GM19238 (cell line): ENCODE measurements at regions not wholly inside any gene's neighbourhood (a gene's known extent, or its start where the extent isn't known, plus 50 kb on each side); places are given as distances from the start of the nearest gene placed in this dataset.
"Not testable (repeated sequence)": the region's sequence is repeated elsewhere in the genome, so short reads cannot be mapped to it uniquely, and the experiment has no call there.

Experiments
- DNase-seq: peaks from one replicate; pipeline ENCODE4 v3.0.0; 2011; ENCODE audit warnings: low spot score; ENCODE audit not compliant: insufficient read length

DNA sequence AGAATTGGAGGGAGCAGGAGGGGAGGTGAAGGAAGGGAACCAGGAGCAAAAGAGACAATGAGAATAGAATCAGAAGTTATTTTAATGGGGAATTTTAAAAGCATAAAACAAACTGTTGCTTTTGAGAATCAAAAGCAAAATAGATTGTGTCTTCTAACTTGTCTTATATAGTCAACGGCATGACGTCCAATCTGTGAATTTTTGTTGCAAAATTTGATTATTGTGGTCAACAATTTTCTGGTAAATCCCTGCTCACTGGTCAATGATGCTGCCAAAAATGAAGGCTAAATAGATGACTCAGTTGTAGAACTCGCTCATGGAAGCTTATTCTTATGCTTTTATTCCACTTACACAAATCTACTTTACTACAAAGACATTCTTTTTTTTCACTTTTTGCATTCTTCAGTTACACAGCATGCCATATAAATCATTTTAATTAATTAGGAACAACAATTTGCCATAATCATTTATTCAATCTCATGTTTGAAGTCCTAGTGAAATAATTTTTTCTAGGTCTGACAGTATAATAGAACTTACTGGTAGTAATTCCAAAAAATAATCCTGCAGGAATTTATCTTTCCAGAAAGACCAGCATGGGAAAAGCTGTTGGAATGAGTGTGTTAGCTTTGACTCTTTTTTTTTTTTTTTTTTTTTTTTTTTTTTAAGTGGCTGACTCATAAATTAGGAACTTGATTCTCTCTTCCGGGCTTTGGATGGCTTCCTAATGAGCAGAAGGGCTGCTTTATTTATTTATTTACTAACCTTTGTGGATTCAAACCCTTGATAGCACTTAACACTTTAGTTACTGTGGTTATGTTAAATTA lies 256.9 kb downstream of the SPRY2 start:
- no peak for DNase-seq

DNA sequence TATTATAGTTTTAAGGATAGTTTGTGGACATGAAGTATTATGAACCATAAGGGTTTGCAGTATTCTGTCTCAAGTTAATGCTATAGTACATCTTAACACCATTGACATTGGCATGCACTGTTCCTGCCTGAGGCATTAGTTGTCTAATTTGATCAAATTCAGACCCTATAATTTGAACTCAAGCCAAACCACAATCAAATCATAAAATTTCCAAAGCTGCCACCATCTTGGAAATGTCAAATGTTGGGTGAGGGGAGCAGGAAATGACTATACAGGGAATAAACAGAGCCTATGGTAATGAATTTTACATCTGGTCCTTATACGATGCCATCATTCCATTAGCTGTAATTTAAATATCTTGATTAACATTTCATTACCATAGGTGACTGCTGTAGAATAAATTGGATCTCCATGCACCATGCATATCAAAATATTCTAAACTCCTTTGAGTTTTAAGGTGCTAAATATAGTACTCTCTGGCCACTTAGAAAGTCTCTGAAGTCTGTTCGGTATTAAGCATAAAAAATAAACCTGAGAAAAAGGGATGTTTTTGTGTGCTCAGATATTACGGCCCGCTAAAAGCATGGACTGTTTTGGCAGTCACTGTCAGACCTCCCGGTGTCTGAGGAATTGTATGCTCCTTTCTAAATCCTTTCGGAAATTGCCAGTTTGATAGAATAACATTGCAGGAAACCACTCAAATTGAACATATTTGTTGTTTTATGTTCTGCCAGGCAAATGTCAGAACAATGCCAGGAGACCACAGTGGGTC lies 257.7 kb downstream of the SPRY2 start:
- DNase-seq, result no peak

DNA sequence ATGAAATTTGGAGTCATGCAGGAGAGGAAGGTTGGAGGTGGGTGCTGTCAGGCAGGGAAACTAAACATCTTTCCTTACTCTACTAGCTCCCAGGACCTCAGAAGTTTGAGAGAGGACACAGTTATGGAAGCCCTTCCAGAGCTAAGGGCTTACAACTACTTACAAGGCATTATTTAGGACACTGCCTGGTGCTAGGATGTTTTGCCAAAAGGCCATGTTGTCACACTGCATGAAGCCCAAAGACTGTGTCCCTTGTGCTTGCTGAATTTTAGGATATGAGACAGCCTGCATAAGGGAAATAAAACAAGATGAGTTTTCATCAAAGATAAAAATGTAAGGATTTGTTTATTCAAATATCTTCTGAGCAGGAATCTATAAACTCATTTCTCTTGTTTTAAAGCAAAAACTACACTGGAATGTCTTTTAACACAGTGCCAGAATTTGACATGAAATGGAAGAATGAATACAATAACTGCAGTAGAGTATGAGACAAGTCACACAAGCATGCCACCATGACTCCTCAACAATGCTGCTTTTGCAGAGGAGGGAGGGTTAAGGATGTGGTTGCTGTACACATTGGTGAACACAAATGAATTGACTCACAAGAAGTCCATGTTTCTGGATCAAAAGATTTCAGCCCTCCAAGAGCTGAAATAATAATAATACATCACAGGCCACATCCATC lies 258.4 kb downstream of the SPRY2 start:
- no peak for DNase-seq

DNA sequence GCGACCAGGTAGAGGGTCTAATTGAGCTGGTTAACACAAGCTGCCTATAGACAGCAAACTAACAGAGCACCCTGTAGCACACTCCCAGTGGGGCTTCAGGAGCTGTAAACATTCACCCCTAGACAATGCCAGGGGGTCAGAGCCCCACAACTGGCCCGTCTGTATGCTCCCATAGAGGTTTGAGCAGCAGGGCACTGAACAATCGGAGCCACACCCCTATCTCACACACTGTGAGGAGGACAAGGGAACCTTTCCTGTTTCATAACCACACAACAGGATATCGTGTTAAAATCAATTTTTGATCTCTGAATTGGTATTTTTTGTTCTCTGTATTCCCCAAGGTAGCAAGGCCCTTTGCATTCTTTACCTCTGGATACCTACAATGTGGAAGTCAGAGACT lies 266.1 kb downstream of the SPRY2 start:
- DNase-seq, result no peak

DNA sequence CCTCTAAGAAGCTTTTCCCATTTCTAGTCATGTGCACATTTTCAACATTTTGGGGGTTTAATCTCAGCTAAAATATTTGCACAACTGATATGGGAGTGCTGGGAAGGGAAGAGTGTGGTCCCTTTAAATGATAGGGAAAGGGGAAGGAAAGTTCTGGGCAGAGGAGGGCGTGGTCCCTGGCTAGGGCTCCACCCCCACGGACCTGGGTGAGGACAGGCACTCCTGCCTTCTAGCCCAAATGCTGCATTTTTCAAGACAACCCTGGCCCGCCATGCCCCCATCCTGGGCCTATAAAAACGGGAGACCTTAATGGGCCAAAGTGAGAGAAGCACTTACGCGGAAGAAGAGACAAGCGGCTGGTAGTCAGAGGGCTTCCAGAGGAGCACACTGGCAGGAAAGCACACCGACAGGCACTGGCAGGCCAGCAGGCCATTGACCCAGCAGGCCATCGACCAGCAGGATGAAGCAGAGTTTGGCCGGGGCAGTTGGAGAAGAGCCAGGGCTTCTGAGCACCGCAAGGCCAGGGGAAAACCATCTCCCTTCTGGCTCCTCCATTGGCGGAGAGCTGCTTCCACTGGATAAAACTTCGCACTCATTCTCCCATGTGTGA lies 266.7 kb downstream of the SPRY2 start:
- no peak for DNase-seq

DNA sequence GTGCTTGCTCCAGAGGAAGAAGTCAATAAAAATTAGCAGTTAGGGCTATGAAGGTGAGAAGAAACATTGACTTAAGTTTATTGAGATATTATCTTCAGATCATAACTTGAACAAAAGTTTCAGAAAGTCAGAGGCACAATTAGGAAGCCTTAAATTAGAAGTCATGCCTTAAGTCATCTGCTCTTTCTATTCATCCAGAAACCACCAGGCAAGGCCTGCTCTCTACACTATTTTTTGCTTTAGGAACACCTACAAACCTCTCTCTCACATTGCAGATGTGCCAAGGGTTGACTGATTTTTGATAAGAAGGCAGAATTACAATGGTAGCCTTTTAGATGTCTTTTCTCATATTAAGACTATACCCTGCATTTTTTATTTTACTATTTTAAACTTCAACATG lies 268.7 kb downstream of the SPRY2 start:
- no peak for DNase-seq

DNA sequence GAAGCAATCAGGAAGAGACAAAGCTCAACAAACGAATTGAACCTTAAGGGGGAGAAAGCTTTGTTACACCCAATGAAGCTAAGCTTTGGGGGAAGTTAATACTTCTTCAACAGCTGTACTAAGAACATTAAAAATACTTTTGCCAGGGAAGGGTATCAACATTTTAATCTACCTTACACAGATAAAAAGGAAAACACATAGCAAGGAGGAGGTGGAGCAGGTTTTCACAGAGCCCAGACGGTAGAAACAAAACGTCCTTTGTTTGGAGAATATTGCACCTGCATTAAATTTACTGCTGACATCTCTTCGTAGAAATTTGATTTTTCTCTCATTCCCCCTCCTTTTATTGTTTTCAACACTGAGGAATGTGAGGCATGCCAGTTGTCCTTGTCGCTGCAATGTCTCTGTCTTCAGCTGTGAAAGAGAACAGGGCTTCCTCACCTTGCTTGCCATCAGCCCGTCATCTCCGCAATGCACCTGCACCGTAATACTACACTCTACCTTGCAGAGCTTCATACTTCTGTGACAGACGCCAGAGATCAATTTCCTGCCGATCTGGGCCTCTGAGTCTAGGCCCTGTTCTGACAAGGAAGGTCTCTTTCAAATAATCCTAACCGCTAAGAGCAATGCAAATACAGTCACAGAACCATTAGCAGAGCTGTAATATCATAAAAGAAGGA lies 270.8 kb downstream of the SPRY2 start:
- no peak for DNase-seq

DNA sequence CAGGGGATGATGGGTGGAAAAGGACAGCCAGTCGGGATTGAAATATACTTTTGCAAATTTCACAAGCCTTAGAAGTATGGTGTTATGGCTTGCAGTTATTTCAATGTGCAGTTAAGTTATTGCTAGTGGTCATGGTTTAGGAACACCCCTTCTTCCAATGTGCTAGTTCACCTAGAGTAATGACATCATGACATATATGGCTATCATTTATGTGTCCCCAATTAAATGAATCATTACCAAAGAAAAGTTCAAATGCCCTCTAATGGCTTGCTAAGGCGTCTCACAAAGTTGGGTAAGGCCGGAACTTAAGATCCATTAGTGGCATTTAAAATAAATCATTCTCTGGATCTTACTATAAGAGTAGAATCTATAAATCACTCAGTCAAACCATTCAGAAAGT lies 271.6 kb downstream of the SPRY2 start:
- no peak for DNase-seq

DNA sequence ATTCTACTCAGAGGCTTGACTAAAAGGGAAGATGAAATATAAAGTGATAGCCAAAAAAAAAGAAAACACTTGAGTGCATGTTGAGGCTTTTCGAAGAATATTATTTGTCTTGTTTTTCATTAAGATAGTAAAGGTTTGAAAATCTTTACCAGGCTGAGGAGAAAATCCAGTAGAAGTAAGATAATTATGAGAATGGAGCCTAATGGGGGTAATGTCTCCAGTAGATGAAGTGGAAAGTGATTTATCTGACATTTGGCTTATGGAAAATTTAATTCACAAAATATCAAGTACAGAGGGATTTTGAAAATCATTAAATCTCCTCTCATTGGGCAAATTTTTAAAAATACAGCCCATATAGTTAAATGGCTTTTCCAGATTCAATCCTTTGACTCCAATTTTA lies 274.9 kb downstream of the SPRY2 start:
- no peak for DNase-seq

DNA sequence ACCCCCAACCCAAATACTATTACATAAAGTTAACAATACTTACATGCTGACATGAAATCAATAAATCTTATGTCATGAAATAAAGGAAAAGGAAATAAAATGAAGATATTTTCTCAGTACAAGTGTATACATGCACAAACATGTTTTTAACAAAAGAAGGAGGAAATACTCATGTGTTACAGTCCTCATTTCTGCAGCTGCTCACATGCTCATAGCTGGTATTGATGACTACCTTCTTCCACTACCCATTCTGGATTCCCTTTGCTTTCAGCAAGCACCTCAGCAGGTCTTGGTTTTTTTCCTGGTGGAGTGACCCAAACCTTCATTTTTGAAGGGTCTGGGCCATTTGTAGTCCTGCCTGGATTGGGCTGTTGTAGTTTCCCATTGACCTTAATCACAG lies 278.5 kb downstream of the SPRY2 start:
- not testable (repeated sequence) for DNase-seq

DNA sequence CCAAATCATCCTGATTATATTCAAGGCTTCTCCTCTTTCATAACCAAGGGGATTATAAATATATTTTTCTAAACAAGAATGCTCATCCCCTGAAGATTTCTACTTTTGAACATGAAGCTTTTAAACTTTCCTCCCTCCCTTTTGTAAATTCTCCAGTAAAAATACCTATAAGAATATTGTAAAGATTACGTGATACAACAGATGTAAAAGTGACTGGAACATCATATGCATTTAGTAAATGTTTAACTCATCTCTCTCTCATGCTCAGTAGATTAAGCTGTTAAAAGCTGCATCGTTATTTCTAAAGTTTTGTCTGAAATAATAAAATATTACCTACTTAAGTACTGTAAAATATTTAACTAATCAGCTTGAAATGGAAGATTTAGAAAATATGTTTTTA lies 281.1 kb downstream of the SPRY2 start:
- DNase-seq, result no peak

DNA sequence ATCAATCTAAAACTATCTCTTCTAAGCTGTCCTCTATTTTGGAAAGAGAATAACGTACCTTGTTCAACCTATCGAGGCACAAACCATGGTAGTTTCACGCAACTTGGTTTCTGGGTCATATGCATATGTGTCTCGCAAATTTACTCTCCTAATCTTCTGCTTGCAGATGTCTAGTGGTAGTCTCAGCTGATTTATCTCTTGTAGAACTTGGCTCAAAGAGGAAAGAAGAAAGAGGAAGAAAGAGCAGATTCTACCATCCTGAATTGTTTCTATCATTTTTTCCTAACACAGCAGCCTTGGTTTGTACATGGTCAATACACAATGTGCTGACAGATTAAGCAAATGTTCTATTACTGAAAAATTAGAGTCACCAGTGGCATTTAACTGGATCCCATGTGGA lies 282.3 kb downstream of the SPRY2 start:
- no peak for DNase-seq

DNA sequence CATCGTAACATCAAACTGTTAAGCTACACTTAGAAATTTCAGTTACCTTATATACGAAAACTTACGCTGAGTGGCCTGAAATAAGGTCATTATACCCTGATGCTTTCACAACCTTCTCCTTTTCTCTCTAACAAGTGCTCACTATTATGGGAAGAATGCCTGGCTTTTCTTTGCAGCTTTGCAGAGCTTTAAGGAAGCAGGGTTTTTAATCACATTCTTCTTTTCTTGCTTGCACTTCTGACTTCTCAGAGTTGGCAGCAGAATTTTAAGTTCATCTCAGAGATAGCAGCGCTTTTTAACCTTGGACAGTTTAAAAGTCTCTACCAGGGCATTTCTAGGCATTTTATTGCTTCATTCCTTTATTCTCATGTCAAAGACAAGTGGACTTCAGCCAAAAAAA lies 285.1 kb downstream of the SPRY2 start:
- DNase-seq, result no peak

DNA sequence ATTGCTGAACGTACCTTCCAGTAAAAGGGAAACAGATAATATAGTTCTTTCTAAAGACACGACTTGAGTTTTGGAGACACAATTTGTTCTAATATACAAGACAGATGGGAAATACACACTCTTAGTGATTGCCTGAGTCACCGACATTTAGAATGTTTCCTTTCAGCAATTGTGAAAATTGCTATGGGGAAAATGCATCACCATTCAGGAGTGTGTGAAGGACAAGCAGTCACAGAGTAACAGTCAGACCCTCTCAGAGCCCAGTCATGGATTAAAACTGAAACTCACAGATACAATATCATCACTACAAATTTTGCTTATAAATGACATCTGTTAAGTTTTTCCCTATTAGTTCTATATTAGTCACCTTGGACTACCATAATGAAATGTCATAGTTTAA lies 286.1 kb downstream of the SPRY2 start:
- no peak for DNase-seq

DNA sequence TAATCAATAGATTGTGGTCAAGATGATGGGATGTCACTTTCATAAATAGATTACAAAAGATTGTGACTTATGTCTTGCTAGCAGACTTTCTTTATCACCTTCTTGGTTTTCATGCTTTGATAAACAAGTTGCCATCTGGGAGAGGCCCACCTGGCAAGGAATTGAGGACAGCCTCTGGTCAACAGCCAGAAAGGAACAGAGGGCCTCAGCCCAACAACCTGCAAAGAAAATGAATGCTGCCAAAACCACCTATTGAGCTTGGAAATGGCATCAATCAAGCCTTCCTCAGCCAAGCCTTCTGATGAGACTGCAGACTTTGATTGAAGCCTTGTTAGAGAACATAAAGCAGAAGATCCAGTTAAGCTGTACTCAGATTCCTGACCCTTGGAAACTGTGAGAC lies 288.6 kb downstream of the SPRY2 start:
- DNase-seq, result no peak

DNA sequence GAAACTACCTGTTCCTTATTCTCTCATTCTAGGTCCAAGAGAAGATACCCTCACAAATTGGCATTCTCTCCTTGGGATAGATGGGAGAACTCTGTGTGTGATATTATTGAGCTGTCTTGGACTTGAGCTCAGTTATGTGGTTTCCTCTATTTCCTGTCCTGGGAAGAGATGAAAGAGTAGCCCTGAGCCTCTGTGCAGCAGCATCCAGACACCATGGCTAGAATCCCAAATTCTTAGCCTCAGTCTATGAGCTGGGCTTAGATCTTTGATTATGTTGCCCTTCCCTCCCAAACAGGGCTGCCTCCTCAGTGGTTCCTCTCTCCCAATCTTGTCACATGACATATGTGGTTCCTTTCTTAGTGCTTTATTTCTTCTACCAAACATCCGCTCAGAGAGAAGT lies 290.7 kb downstream of the SPRY2 start:
- DNase-seq, result no peak

DNA sequence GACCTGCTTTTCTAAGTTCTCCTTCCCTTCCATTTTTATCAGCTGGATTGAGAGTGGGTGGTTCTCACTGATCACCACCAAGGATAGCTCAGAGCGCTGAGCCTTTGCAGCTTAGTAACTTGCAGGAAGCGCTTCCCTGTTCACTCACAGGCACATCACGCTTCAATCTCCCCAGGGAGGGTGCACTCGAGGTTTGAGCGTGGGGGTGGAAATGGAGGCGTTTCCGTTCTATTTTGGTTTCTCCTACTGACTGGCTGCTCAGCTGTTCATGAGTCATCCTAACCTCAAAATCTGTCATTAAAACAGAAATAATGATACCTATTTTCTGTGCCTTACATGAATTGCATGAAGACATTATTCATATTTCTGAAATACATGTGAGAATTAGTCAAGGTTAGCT lies 292.1 kb downstream of the SPRY2 start:
- peak; percentile 37 for DNase-seq

DNA sequence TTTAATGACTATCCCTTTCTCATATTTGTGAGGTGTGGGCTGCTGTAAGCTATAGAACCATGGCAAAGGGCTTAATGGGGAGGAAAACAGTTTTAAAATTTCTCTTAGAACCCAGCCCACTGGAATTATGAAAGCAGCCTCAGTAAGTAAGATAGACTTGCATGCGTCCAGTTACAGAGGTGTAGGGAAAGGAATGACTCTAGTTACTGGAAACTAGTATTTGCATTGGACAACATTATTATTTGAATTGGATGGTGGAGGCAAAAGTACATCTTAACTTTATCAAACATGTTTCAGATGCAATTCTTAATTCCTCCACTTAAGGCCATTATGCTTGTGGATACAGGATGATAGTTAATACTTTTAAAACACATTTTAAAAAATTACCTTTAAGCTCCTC lies 292.9 kb downstream of the SPRY2 start:
- DNase-seq, result no peak

DNA sequence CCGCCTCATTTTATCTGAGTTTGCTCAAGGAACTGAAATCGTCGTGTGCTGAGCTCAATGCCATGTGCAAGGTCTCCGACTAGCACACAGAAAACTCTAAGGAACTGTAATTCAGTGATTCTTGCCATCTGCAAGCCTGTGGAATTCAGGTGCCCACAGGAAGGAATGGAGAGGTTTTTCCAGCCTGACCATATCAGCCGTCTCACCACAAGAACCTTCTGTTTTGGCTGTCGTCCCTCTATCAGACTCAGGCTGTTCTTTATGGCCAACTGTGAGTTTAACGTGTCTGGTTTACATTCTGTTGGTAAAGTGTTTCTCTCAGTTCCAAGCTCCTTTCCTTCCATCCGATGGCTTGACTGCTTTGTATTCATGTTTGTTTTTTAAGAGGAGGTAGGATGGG lies 293.5 kb downstream of the SPRY2 start:
- DNase-seq, result no peak

DNA sequence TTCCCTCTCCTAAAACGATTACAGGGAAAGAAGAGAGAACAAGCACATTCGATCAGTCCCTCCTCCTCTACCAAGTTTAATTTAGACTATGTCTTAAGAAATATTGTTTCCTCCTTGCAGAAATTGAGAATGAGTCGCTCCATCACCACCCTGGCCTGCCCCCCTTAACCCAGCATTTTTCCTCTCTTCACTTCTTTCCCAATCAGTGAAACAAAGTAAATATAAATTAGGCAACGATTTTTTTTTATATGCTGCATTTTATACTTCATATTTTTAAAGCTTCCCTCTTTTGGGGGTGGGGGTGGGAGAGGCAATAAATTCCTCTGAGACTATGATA lies 300.0 kb downstream of the SPRY2 start:
- DNase-seq, result no peak

DNA sequence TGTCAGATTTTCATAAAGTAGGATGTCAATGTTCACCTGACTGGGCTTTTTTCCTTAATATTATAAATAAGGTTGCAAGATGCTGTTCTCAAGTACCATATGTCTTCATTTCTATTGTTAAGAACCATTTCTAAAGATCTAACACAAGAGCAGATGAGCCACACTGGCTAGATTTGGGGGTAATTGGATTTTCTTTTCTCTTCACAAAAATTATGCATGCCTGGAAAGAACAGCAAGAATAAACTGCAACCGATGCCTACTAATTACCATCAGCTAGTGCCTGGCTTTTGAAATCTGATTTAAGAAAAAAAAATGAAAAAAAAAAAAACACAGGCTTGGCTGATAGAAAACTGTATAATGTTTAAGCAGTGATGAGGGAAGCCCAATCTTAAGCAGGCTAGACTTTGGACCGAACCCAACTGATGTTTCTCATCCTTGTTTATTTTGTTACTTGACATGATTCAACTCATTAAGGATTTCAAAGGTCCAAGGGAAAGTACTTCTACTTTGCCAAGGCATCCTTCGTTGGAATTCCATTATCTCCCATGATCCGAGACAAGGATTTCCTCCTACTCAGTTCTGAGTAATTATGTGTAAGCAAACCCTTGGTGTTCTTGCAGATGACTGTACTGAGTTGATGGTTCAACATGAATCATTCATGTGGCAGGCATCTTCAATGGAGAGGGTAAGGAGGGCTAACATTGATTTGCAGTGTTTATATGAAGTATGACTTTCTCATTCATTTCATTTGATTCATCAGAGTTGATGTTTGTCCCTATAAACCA lies 300.5 kb downstream of the SPRY2 start:
- DNase-seq, result no peak
